ENCODE measurements at regions not wholly inside any gene's neighbourhood (a gene's known extent, or its start where the extent isn't known, plus 50 kb on each side); places are given as distances from the start of the nearest gene placed in this dataset.

DNA sequence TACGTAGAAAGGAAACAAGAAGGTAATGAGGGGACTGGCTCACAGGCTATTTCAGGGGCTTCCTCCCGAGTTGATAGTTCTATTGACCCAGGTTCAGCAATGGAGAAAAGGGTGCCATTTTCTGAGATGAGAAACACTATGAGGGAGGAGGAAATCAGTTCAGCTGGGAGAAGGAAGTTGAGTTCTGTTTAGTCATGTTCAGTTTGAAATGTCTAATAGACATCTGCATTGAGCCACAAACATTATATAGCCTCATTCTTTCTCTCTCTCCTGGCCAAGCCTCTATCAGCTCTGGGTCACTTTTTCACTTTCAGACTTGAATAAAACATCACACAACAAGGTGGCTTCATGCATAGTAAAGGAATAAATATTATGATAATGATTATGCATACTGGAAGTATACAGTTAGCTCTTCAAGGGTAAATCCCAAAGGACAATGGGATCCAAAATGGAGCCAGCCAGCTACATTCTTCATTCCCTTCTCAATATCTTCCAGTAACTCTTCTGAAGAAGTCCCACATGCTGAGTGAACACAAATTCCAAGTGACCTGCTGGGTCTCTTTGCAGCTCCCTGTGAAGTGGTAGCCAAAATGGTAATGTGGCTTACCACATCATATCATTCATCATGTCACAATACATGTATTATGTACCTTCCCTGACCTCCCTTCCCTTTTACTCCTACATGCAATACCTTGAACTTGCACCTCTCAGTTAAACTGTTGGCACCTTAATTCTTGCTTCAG is 80.9 kb upstream of the CD44 start:
- H3K36me3 Mint-ChIP-seq: no peaks in the 10 kb centered on the region
- ATAC-seq (peak in 2 of 3 donors; percentile 26 to 46), DNase-seq (peak in 1 of 2 donors; percentile 48)
- no peaks in the 10 kb centered on the region for H3K27me3 Mint-ChIP-seq (ENCODE audit: low read depth in 2 of 2)
- Histone ChIP-seq H3K36me3 (ENCODE audit: control insufficient read depth, insufficient read depth, low read length) (no peaks in the 10 kb centered on the region), H3K9me3 (ENCODE audit: control insufficient read depth, insufficient read depth, low read length) (no peaks in the 10 kb centered on the region), H3K27ac (ENCODE audit: low read length) (no peak overlapping the region), H3K4me1 (ENCODE audit: control insufficient read depth, insufficient read depth, low read length) (peaks cover 13% of the 10 kb centered on the region), H3K4me3 (ENCODE audit: low read length) (no peak overlapping the region), H3K27me3 (ENCODE audit: control insufficient read depth, insufficient read depth, low read length) (no peaks in the 10 kb centered on the region)
- 98% methylated on average over 2 of the region's 2 CpGs for WGBS (ENCODE audit: insufficient coverage)
- no peaks in the 10 kb centered on the region for H3K9me3 Mint-ChIP-seq
- intact Hi-C loops (cut with micrococcal nuclease): no loop called here
- TF ChIP-seq, protein P1, sequence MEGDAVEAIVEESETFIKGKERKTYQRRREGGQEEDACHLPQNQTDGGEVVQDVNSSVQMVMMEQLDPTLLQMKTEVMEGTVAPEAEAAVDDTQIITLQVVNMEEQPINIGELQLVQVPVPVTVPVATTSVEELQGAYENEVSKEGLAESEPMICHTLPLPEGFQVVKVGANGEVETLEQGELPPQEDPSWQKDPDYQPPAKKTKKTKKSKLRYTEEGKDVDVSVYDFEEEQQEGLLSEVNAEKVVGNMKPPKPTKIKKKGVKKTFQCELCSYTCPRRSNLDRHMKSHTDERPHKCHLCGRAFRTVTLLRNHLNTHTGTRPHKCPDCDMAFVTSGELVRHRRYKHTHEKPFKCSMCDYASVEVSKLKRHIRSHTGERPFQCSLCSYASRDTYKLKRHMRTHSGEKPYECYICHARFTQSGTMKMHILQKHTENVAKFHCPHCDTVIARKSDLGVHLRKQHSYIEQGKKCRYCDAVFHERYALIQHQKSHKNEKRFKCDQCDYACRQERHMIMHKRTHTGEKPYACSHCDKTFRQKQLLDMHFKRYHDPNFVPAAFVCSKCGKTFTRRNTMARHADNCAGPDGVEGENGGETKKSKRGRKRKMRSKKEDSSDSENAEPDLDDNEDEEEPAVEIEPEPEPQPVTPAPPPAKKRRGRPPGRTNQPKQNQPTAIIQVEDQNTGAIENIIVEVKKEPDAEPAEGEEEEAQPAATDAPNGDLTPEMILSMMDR (IDR thresholded peaks at IDR 0.05): no peak
- peaks cover 23 to 38% of the 10 kb centered on the region in 2 donors for H3K4me1 Mint-ChIP-seq
- H3K27ac Mint-ChIP-seq: peak overlapping the region; percentile 61 to 81
- H3K4me3 Mint-ChIP-seq: no peak overlapping the region

DNA sequence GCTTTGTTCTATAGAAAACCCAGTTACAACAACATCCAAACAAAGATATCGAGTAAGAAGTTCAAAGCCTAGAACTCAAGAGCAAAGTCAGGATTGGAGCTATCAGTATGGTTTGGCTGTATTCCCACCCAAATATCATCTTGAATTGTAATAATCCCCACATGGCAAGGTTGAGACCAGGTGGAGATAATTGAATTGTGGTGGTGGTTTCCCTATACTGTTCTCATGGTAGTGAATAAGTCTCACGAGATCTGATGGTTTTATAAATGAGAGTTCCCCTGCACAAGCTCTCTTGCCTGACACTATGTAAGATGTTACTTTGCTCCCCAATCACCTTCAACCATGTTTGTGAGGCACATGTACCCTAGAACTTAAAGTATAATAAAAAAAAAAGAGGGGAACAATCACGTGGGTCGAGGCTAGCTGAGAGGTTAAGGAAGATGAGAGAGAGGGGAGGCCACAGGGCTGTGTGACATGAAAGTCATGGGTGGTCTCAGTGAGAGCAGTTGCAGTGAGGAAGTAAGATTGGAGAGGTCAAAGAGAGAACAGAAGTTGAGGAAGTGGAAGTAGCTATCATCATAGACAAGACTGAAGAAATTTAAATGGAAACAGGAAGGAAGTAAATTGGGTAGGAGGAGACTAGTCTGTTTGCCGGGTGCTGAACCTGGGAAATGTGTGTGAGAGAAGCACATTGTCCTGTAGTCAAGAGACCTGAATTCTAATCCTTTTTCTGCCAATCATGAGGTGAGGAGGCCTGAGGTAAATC is 80.1 kb upstream of the CD44 start:
- Histone ChIP-seq H3K36me3 (ENCODE audit: control insufficient read depth, insufficient read depth, low read length) (no peaks in the 10 kb centered on the region), H3K4me1 (ENCODE audit: control insufficient read depth, insufficient read depth, low read length) (peaks cover 14% of the 10 kb centered on the region), H3K9me3 (ENCODE audit: control insufficient read depth, insufficient read depth, low read length) (no peaks in the 10 kb centered on the region), H3K4me3 (ENCODE audit: low read length) (no peak overlapping the region), H3K27ac (ENCODE audit: low read length) (peak overlapping the region; percentile 28), H3K27me3 (ENCODE audit: control insufficient read depth, insufficient read depth, low read length) (no peaks in the 10 kb centered on the region)
- DNase-seq (peak in 1 of 2 donors; percentile 33), ATAC-seq (peak; percentile 35 to 58 (median 47))
- intact Hi-C loops (cut with micrococcal nuclease): no loop called here
- peaks cover 23 to 38% of the 10 kb centered on the region in 2 donors for H3K4me1 Mint-ChIP-seq
- H3K27me3 Mint-ChIP-seq (ENCODE audit: low read depth in 2 of 2): no peaks in the 10 kb centered on the region
- TF ChIP-seq, protein P1 (IDR thresholded peaks at IDR 0.05): no peak
- 73% methylated on average over 5 of the region's 5 CpGs for WGBS (ENCODE audit: insufficient coverage)
- peak overlapping the region; percentile 0 for H3K4me3 Mint-ChIP-seq
- H3K9me3 Mint-ChIP-seq: no peaks in the 10 kb centered on the region
- peak overlapping the region; percentile 61 to 81 for H3K27ac Mint-ChIP-seq
- no peaks in the 10 kb centered on the region for H3K36me3 Mint-ChIP-seq

DNA sequence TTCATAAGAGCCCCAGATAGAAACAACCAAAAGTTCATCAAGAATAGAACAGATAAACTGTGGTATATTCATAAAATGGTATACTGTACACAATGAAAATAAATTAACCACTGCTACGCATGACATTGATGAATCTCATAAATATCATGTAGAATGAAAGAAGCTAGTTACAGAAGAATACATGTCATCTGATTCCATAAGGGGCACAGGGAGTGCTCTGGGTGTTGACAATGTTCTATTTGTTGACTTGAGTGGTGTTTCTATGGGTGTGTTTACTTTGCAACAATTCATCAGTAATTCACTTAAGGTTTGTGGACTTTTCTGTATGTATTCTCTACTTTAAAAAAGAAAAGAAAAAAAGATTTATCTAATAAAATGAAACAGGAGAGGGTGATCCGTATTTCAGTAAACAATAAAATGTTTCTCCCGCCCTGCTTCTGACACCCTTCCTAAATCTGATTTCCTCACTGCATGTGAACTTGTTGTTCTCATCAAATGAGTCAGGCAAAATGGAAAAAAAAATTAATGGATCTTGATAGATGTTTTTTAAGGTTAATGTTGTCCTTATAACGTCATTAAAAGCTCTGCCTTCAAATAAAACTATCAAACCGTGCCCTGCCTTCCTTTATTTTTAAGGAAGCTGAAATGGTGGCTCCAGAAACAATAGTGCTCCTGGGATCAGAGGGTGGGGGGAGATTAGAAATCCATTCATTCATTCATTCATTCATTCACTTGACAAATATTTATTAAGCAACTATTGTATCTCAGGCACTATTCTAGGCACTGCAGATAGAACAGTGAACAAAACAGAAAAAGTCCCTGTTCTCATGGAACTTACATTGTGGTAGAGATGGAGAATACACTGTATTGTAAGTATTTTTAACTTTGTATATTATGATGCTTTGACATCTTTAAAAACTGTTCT is 77.2 kb upstream of the CD44 start:
- Mint-ChIP-seq H3K4me3 (no peak overlapping the region), H3K4me1 (peaks cover 39 to 46% of the 10 kb centered on the region in 2 donors), H3K9me3 (no peaks in the 10 kb centered on the region), H3K27me3 (ENCODE audit: low read depth in 2 of 2) (no peaks in the 10 kb centered on the region), H3K36me3 (no peaks in the 10 kb centered on the region), H3K27ac (no peak overlapping the region)
- intact Hi-C loops (cut with micrococcal nuclease): no loop called here
- H3K4me1 ChIP-seq (ENCODE audit: control insufficient read depth, insufficient read depth, low read length): peaks cover 27% of the 10 kb centered on the region
- no CpG with 5 or more reads among the region's 5 CpGs for WGBS (ENCODE audit: insufficient coverage)
- no peaks in the 10 kb centered on the region for H3K36me3 ChIP-seq (ENCODE audit: control insufficient read depth, insufficient read depth, low read length)
- no peaks in the 10 kb centered on the region for H3K27me3 ChIP-seq (ENCODE audit: control insufficient read depth, insufficient read depth, low read length)
- H3K27ac ChIP-seq (ENCODE audit: low read length): no peak overlapping the region
- DNase-seq (no peak), ATAC-seq (no peak)
- H3K9me3 ChIP-seq (ENCODE audit: control insufficient read depth, insufficient read depth, low read length): no peaks in the 10 kb centered on the region
- TF ChIP-seq, protein P1 (IDR thresholded peaks at IDR 0.05): no peak
- no peak overlapping the region for H3K4me3 ChIP-seq (ENCODE audit: low read length)
